GM21447 (cell line): ENCODE measurements at regions not wholly inside any gene's neighbourhood (a gene's known extent, or its start where the extent isn't known, plus 50 kb on each side); places are given as distances from the start of the nearest gene placed in this dataset.

Source experiments
- ATAC-seq: cut with Tn5 transposase; IDR thresholded peaks from one replicate; pipeline ENCODE4 v1.9.1; 2021; ENCODE audit not compliant: unreplicated experiment

DNA sequence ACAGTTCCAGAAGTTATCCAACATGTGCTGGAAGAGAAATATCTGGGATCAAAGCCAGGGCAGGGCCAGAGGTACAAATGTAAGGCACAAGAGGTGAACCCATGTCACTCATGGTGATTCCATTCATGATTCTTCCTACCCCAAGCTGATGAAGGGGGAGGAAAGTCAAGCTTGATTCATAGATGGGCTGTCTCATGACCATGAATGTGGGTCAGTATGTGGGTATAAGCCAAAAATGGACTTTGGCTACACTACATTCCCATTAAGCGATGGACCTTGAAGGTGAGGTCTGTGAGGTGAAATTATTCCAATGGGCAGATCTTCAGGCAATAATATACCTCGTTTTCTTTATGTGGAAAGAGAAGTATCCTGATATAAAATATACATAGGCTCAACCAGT is 217.1 kb downstream of the BTG1 start:
- ATAC-seq: no peak

- no peak for ATAC-seq
These were observed 218.8 kb downstream of the BTG1 start for GRCh38 chr12:91926848-91927247.

GRCh38 chr12:91924827-91925226 is 220.8 kb downstream of the BTG1 start:
- ATAC-seq: no peak

DNA sequence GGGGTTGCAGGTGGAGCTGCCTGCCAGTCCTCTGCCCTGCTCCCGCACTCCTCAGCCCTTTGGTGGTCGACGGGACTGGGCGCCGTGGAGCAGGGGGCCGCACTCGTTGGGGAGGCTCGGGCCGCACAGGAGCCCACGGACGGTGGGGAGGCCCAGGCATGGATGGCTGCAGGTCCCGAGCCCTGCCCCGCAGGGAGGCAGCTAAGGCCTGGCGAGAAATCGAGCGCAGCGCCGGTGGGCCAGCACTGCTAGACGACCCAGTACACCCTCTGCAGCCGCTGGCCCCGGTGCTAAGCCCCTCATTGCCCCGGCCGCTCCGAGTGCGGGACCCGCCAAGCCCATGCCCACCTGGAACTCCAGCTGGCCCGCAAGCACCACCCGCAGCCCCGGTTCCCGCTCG is 221.8 kb downstream of the BTG1 start:
- ATAC-seq: no peak

- no peak for ATAC-seq
These were observed 223.0 kb downstream of the BTG1 start for GRCh38 chr12:91922674-91923073.

DNA sequence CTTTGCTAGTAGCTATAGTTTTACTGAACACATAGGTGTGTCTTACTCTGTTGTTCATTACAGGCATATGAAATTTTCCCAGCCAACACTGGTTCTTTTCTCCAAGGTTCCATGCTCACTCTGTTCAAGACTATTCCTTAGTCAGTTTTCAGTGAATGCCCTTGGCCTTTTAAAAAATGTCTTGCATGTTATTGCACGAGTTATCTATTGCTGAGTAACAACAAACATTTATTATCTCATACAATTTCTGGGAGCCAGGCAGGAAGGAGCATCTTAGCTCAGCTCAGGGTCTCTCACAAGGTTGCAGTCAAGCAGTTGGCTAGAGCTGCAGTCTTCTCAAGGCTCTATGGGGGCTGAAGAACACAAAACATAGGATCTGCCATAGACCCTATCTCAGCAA is 223.5 kb downstream of the BTG1 start:
- ATAC-seq: no peak

DNA sequence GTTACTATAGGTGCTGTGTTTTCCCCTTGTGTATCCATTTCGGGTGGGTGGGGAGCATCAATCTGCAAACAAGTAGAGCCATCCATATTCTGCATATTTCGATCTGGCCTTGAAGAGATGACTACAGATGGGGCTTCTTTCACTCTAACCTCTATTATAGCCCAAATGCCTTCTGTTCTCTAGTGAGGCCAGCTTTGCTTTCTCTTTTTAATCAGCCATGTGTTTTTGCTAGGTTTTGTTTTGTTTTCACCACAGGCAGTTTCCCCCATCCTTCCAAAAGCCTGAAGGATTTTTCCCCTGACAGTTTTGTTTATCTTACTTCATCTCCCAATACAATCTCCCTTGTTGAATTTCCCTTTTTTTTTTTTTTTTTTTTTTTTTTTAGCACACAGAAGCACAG is 224.1 kb downstream of the BTG1 start:
- ATAC-seq: no peak

GRCh38 chr12:91920741-91921140 is 224.9 kb downstream of the BTG1 start:
- no peak for ATAC-seq

- ATAC-seq: no peak
These were observed 225.4 kb downstream of the BTG1 start for GRCh38 chr12:91920276-91920675.

DNA sequence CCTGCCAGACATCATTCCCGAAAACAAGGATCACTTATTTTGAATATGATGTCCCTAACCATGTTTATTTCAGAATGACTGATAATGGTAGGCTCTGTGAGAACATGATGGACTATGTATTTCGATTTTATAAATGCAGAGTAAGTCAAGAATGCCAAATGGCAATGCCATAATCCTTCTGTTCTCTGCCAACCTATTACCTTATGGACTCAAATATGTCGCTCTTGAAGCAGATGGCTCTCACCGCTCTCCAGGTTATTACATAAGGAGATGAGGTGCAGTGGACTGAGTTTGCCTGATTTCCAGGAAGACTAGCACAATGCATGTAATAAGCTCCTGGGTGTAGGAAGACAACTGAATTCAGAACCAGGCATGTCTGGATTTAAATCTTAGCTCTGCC is 227.2 kb downstream of the BTG1 start:
- ATAC-seq: no peak

- ATAC-seq: no peak
These were observed 230.9 kb downstream of the BTG1 start for GRCh38 chr12:91914701-91915100.

- no peak for ATAC-seq
These were observed 232.0 kb downstream of the BTG1 start for GRCh38 chr12:91913651-91914050.

DNA sequence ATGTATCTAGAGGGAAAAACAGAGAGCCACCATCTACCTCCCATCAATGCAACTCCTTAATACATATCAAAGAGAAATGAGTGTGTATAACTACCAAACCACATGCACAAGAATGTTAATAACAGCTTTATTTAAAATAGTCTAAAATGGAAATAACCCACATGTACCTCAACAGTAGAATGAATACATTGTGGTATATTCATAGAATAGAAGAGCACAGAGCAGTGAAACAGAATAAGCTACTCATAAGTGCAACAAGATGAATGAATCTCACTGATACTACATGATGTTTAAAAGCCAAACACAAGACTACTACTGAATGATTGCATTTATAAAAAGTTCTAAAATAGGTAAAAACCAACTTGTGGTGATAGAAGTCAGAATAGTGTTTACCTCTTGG is 232.5 kb downstream of the BTG1 start:
- no peak for ATAC-seq

DNA sequence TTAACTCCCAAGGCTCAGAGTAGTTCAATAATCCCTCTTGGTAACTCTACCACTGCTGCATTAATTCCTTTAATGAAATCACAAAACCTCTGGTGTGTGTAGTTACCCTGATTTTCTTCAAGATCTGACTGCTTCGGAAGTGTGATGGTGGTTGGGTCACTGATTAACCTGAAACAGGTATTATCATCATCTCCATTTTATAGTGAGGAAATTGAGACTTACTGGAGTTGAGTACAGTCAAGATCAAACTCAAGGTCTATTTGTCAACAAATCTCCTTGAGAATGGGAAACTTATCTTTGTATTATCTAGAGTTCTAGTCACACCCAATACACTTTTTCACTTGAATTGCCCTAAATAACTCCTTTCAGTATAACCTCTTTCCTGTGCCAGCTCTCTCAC is 233.5 kb downstream of the BTG1 start:
- no peak for ATAC-seq

- no peak for ATAC-seq
These were observed 234.7 kb downstream of the BTG1 start for GRCh38 chr12:91910871-91911388.

DNA sequence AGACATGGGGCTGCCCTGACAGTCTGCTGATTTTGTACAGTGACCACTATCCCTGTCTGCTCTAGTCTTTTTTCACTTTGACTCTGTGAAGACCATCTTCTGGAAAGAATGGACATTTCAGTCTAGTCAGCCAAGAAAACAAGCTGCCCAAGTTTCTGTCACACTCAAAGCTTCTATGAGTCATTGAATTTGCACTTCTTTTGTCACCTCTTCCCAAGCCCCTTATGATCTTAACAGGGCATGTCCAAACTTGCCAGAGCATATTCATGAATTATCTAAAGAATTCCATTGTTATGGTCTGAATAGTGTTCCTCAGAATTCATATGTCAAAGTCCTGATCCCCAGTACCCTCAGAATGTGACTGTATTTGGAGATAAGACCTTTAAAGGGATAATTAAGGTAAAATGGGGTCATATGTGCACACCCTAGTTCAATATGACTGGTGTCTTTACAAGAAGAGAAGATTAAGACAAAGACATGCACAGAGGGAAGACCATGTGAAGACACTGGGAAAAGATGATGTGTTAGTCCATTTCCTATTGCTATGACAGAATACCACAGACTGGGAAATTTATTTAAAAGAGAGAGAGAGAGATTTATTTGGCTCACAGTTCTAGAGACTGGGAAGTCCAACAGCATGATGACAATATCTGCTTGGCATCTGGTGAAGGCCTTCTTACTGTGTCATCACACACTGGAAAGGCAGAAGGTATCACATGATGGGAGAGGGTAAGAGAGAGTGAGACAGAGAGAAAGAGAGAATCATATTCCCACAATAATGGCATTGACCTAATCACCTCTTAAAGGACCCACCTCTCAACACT is 242.6 kb downstream of the BTG1 start:
- ATAC-seq: no peak

- no peak for ATAC-seq
These were observed 244.1 kb downstream of the BTG1 start for GRCh38 chr12:91901381-91902074.

- ATAC-seq: no peak
These were observed 244.7 kb downstream of the BTG1 start for GRCh38 chr12:91900971-91901370.

DNA sequence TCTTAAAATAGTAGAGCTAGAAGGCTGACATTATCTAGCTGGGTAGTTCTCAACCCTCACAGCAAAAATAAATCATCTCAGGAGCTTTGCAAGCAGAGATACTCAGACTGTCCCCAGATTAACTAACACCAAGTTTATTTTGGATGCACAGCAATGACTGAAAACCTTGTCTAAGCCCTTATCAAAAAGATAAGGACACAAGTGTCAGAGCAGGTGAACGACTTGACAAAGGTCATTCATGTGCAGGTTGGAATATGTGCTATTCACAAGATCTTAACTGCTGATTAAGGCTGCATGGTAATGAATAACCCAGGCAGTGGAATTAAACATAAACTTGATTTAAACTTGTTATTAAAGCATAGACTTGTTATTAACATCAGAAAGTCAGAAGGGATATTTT is 246.6 kb downstream of the BTG1 start:
- no peak for ATAC-seq

GRCh38 chr12:91897025-91897515 is 248.6 kb downstream of the BTG1 start:
- no peak for ATAC-seq

GRCh38 chr12:91896286-91897024 is 249.2 kb downstream of the BTG1 start:
- ATAC-seq: no peak
